BE2C (cell line): ENCODE measurements at regions not wholly inside any gene's neighbourhood (a gene's known extent, or its start where the extent isn't known, plus 50 kb on each side); places are given as distances from the start of the nearest gene placed in this dataset.

Experiments used
- DNase-seq: peaks from one replicate; pipeline ENCODE4 v3.0.0-alpha.2; 2020
- H3K27me3 ChIP-seq: fragments of 250-450 bp; sonication (Bioruptor Pico); 2 replicates; pipeline ENCODE4 v1.5.1; 2020; ENCODE audit warnings: mild to moderate bottlenecking
- H3K36me3 ChIP-seq: fragments of 250-450 bp; sonication (Bioruptor Pico); 2 replicates; pipeline ENCODE4 v1.5.1; 2020; ENCODE audit warnings: mild to moderate bottlenecking
- H3K4me1 ChIP-seq: fragments of 250-450 bp; sonication (Bioruptor Pico); 2 replicates; pipeline ENCODE4 v1.5.1; 2020
- H3K4me3 ChIP-seq: 2 replicates; pipeline ENCODE4 v1.5.1; 2011; ENCODE audit warnings: low read depth, low read length
- H3K9me3 ChIP-seq: fragments of 250-450 bp; sonication (Bioruptor Pico); 2 replicates; pipeline ENCODE4 v1.5.1; 2020
- TF ChIP-seq, protein P1 (sequence below): IDR thresholded peaks from 2 replicates; pipeline ENCODE4 v1.5.1; 2012; ENCODE audit warnings: mild to moderate bottlenecking, low read depth, low read length

DNA sequence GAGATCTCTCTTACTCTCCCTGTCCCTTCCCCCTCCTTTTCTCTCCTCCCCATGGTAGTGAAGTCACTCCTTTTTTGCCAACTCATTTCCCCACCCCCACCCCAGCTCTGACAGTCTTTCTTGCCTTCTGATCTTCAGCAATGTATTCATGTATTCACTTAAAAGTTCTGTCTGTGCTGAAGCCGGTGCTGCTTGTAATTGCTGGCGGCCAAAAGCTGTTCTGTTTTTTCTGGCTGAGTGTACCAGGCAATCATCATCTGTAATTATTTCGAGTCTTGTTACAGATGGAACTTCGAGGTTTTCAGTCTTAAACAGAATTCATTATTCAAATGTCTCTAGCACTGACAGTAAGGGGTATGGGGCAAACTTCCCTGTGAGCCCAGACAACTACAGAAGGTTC is 99.5 kb downstream of the SPATA19 start:
- TF ChIP-seq, protein P1, sequence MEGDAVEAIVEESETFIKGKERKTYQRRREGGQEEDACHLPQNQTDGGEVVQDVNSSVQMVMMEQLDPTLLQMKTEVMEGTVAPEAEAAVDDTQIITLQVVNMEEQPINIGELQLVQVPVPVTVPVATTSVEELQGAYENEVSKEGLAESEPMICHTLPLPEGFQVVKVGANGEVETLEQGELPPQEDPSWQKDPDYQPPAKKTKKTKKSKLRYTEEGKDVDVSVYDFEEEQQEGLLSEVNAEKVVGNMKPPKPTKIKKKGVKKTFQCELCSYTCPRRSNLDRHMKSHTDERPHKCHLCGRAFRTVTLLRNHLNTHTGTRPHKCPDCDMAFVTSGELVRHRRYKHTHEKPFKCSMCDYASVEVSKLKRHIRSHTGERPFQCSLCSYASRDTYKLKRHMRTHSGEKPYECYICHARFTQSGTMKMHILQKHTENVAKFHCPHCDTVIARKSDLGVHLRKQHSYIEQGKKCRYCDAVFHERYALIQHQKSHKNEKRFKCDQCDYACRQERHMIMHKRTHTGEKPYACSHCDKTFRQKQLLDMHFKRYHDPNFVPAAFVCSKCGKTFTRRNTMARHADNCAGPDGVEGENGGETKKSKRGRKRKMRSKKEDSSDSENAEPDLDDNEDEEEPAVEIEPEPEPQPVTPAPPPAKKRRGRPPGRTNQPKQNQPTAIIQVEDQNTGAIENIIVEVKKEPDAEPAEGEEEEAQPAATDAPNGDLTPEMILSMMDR = no peak
- no peaks in the 10 kb centered on the region for H3K4me1 ChIP-seq

DNA sequence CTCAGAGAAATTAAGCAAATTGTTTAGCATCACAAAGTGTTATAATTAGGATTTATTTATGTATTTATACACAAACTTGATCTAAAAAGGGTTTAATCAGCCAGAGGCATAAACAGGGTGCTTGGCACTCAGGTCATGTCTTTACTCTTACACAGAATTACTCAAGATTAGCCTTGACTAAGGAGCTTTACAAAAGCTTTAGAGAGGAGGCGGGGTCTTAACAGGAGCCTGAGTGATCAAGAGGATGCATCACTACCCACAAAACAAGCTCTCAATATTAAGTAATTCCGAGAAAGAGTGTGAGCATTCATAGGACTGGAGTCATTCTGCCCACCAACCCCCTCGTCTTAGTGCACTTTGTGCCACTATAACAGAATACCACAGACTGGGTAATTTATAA is 103.0 kb downstream of the SPATA19 start:
- Histone ChIP-seq H3K4me1 (no peaks in the 10 kb centered on the region), H3K9me3 (no peaks in the 10 kb centered on the region), H3K4me3 (no peak overlapping the region), H3K27me3 (peaks cover 7% of the 10 kb centered on the region), H3K36me3 (no peaks in the 10 kb centered on the region)
- DNase-seq = no peak
- TF ChIP-seq, protein P1 = no peak

More for the DNA sequence above, 99.5 kb downstream of the SPATA19 start:
- H3K27me3 ChIP-seq = peaks cover 27% of the 10 kb centered on the region
- H3K4me3 ChIP-seq = no peak overlapping the region
- no peak for DNase-seq
- no peaks in the 10 kb centered on the region for H3K9me3 ChIP-seq
- H3K36me3 ChIP-seq = no peaks in the 10 kb centered on the region

DNA sequence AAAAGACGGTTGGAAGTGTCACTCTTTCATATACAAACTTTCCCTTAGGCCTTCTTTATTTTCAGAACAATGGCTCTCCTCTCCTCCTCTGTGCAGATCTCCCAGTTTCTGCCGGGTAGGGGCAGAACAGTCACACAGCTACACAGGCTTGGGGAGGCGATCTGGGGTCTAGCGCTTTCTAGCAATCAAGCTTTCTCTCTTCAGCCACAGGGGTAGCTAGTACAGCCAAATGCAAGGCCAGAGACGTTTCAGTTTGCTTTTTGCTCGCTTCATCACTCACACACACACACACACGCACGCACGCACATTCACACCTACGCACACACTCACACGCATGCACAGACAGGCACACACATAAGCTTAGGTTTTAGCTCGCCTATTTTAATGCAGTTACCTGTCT is 104.3 kb downstream of the SPATA19 start:
- TF ChIP-seq, protein P1 = no peak
- peaks cover 4% of the 10 kb centered on the region; the same call in 1 of the 2 replicates for H3K27me3 ChIP-seq
- no peak for DNase-seq
- no peaks in the 10 kb centered on the region for H3K4me1 ChIP-seq
- no peaks in the 10 kb centered on the region for H3K9me3 ChIP-seq
- H3K36me3 ChIP-seq = no peaks in the 10 kb centered on the region
- H3K4me3 ChIP-seq = no peak overlapping the region

DNA sequence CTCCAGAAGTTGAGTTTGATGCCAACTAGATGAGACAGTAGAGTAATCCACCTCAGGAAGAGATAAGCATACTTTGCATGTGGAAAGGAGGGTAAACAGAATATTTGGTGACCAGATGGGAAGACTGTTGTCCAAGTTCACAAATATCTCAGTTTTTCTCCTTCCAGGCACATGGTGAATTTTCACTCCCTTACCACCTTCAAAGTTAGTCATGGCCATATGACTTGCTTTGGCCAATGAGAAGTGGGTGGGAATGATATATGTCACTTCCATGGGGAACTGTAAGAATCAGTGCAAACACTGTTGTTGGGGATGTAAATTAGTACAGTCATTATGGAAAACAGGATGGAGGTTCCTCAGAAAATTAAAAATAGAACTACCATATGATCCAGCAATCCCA is 105.8 kb downstream of the SPATA19 start:
- DNase-seq = no peak

DNA sequence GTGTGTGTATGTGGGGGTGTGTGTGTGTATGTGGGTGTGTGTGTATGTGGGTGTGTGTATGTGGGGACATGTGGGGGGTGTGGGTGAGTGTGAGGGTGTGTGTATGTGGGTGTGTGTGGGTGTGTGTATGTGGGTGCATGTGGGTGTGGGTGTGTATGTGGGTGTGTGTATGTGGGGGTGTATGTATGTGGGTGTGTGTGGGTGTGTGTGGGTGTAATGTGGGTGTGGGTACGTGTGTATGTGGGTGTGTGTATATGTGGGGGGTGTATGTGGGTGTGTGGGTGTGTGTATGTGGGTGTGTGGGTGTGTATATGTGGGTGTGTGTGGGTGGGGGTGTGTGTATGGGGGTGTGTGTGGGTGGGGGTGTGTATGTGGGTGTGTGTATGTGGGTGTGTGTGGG is 106.7 kb downstream of the SPATA19 start:
- no peak for DNase-seq
- no peak overlapping the region for H3K4me3 ChIP-seq
- H3K9me3 ChIP-seq = no peaks in the 10 kb centered on the region
- no peaks in the 10 kb centered on the region for H3K4me1 ChIP-seq
- no peaks in the 10 kb centered on the region; the same call in 1 of the 2 replicates for H3K27me3 ChIP-seq
- TF ChIP-seq, protein P1 = no peak
- H3K36me3 ChIP-seq = no peaks in the 10 kb centered on the region

More for the DNA sequence above, 105.8 kb downstream of the SPATA19 start:
- H3K4me1 ChIP-seq = no peaks in the 10 kb centered on the region
- TF ChIP-seq, protein P1 = no peak
- no peaks in the 10 kb centered on the region for H3K36me3 ChIP-seq
- H3K4me3 ChIP-seq = no peak overlapping the region
- H3K9me3 ChIP-seq = no peaks in the 10 kb centered on the region
- no peaks in the 10 kb centered on the region; the same call in 1 of the 2 replicates for H3K27me3 ChIP-seq

DNA sequence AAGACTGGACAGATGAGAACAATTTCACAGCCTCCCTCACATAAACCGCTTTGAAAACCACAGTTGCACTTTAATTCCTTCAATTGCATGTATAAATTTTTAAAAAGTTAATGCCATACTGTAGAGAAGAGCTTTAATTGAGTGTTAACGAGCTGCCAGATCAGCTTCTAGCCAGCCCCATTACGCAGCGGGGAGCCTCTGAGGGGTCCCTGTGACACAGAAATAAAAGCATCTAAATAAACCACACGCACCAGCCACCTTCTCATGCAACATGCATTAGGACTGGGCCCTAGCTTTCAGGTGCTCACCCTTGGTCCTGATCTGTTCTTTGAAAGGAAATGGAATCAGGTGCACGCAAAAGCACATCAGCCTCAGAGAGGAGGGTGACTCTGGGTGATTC is 111.7 kb downstream of the SPATA19 start:
- no peaks in the 10 kb centered on the region for H3K36me3 ChIP-seq
- no peaks in the 10 kb centered on the region for H3K4me1 ChIP-seq
- no peaks in the 10 kb centered on the region for H3K9me3 ChIP-seq
- TF ChIP-seq, protein P1 = no peak
- H3K4me3 ChIP-seq = no peak overlapping the region
- no peak for DNase-seq
- H3K27me3 ChIP-seq = peaks cover 7% of the 10 kb centered on the region
